ENCODE measurements at regions not wholly inside any gene's neighbourhood (a gene's known extent, or its start where the extent isn't known, plus 50 kb on each side); places are given as distances from the start of the nearest gene placed in this dataset.

DNA sequence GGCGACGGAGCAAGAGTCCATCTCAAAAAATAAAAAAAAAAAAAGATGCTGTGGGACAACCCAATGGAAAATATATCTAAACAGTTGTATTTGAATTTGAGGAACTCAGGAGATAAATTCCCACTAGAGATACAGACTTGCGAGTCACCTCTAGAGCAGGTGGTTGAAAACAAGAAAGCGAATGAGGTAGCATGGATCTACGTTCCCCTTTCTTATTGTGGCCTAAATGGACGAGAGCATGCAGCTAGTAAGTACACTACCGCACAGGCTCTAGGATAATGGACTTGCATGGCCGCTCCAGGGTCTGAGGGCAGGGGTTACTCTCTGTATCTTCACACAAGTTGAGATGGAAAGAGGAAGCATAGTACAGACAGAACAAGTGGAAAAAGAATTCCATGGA is 63.5 kb upstream of the TGFBR2 start:
- TF ChIP-seq, protein P1, sequence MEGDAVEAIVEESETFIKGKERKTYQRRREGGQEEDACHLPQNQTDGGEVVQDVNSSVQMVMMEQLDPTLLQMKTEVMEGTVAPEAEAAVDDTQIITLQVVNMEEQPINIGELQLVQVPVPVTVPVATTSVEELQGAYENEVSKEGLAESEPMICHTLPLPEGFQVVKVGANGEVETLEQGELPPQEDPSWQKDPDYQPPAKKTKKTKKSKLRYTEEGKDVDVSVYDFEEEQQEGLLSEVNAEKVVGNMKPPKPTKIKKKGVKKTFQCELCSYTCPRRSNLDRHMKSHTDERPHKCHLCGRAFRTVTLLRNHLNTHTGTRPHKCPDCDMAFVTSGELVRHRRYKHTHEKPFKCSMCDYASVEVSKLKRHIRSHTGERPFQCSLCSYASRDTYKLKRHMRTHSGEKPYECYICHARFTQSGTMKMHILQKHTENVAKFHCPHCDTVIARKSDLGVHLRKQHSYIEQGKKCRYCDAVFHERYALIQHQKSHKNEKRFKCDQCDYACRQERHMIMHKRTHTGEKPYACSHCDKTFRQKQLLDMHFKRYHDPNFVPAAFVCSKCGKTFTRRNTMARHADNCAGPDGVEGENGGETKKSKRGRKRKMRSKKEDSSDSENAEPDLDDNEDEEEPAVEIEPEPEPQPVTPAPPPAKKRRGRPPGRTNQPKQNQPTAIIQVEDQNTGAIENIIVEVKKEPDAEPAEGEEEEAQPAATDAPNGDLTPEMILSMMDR (IDR thresholded peaks at IDR 0.05): no peak
- no peak for TF ChIP-seq POLR2A (IDR thresholded peaks at IDR 0.05)
- no peak for TF ChIP-seq EP300 (IDR thresholded peaks at IDR 0.05)
- no peak for TF ChIP-seq POLR2AphosphoS5 (IDR thresholded peaks at IDR 0.05)
